NB4 (cell line): ENCODE measurements at regions not wholly inside any gene's neighbourhood (a gene's known extent, or its start where the extent isn't known, plus 50 kb on each side); places are given as distances from the start of the nearest gene placed in this dataset.

ENCODE experiments used
- DNase-seq: peaks from one replicate; pipeline ENCODE4 v3.0.0; 2010; ENCODE audit warnings: low read depth
- H3K4me3 ChIP-seq: one replicate; pipeline ENCODE4 v1.5.1; 2011; ENCODE audit warnings: mild to moderate bottlenecking, low read depth, low read length, moderate library complexity
- MAX ChIP-seq: IDR thresholded peaks from 2 replicates; pipeline ENCODE4 v1.6.1; 2011; ENCODE audit warnings: low read depth, low read length
- MYC ChIP-seq: IDR thresholded peaks from 2 replicates; pipeline ENCODE4 v1.6.1; 2011; ENCODE audit warnings: low read depth, low read length
- POLR2A ChIP-seq: IDR thresholded peaks from 2 replicates; pipeline ENCODE4 v1.6.1; 2011; ENCODE audit warnings: mild to moderate bottlenecking; ENCODE audit not compliant: insufficient read length; ENCODE audit errors: extremely low read depth
- TF ChIP-seq, protein P1 (sequence below): IDR thresholded peaks from one replicate; pipeline ENCODE4 v1.5.1; 2012; ENCODE audit warnings: low read depth, low read length

DNA sequence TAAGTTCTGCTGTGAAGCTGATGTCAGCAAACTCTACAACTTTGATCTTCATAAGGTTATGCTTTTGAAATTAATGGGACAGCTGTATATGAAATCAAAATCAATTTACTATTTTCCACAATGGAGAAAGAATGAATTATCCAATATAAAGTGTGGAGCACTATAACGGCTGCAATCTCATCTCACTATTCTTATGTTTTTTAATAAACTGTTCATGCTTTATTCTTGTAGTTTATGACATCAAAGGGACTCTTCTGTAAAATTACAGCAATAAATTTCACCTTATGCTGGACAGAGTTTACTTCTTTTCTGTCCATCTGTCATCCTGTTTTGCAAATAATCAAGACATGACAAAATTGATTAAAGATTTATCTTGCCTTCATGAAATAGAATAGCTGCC lies 192.5 kb downstream of the TECRL start:
- TF ChIP-seq, protein P1, sequence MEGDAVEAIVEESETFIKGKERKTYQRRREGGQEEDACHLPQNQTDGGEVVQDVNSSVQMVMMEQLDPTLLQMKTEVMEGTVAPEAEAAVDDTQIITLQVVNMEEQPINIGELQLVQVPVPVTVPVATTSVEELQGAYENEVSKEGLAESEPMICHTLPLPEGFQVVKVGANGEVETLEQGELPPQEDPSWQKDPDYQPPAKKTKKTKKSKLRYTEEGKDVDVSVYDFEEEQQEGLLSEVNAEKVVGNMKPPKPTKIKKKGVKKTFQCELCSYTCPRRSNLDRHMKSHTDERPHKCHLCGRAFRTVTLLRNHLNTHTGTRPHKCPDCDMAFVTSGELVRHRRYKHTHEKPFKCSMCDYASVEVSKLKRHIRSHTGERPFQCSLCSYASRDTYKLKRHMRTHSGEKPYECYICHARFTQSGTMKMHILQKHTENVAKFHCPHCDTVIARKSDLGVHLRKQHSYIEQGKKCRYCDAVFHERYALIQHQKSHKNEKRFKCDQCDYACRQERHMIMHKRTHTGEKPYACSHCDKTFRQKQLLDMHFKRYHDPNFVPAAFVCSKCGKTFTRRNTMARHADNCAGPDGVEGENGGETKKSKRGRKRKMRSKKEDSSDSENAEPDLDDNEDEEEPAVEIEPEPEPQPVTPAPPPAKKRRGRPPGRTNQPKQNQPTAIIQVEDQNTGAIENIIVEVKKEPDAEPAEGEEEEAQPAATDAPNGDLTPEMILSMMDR, result no peak
- TF ChIP-seq MAX (no peak), POLR2A (no peak), MYC (no peak)
- H3K4me3 ChIP-seq, result no peak overlapping the region
- DNase-seq, result no peak

DNA sequence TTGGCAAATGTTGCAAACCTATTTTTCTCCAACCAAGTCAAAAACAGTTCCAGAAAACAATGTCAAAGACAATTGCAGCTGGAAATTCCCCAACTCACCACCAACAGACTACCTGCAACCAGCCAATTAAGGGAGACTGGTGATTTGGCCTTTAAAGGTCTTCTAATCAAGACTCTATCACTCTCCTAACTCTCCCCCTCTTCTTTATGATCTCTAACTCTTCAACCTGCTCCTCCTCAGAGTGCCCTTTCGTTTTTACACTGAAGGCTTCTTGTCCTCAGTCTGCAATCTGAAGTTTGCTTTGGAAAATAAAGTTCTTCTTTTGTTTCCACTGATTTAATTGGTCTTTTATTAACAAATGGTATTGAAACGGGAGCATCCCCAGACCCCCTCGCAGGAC lies 203.9 kb downstream of the TECRL start:
- DNase-seq, result no peak
- TF ChIP-seq, protein P1, result no peak
- TF ChIP-seq MYC (no peak), MAX (no peak), POLR2A (no peak)

DNA sequence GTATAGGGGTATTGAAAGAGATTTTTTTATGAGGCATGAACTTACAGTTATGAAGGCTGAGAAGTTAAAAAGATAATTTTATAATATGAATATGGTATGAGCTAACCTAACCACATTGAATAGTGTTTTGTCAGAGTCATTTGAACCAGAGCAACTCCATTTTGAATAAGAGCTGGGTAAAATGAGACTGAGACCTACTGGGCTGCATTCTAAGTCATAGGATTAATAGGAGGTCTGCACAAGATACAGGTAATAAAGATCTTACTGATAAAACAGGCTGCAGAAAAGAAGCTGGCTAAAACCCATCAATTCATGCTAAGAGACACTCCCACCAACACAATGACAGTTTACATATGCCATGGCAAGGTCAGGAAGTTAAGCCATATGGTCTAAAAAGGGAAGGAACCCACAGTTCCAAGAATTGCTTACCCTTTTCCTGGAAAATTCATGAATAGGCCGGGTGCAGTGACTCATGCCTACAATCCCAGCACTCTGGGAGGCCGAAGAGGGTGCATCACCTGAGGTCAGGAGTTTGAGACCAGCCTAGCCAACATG lies 209.2 kb downstream of the TECRL start:
- no peak for DNase-seq

More for the DNA sequence above, 203.9 kb downstream of the TECRL start:
- H3K4me3 ChIP-seq, result no peak overlapping the region

GRCh38 chr4:64195582-64195981 lies 213.7 kb downstream of the TECRL start:
- TF ChIP-seq POLR2A, result no peak
- TF ChIP-seq MYC, result no peak
- TF ChIP-seq, protein P1, result no peak
- no peak for TF ChIP-seq MAX
- no peak for DNase-seq
- no peak overlapping the region for H3K4me3 ChIP-seq

More for the DNA sequence above, 209.2 kb downstream of the TECRL start:
- no peak overlapping the region for H3K4me3 ChIP-seq
- TF ChIP-seq MAX, result no peak
- TF ChIP-seq, protein P1, result no peak
- TF ChIP-seq MYC, result no peak
- no peak for TF ChIP-seq POLR2A

DNA sequence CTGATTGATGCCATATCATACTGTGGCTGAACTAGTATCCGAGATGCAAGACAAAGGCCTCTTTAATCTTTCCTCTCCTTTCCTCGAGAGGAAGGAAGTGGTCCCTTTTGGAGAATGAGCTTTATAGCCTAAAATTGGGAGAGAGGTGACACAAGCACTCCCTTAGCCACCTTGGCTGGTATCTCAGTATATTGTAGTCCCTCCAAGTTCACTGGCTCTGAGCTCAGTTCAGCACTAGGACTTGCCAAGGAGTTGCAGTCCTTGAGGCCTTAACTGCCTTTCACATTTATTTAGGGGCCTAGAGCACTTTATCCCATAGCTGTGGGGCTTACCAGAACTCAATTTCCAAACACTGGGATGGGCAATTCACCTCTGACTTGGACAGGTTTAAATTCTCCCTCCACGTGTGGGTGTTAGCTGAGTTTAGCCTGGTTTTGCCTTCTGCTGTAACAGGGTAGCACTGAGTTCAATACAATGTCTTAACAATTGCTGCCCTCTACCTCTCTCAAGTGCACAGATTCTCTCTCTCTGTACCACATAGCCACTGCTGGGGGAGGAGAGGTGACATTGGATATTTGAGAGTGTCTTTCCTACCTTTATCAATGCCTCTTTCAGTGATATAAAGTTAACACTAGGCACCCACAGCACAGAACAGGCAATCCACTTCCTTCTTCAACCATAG lies 216.4 kb downstream of the TECRL start:
- H3K4me3 ChIP-seq, result no peak overlapping the region
- TF ChIP-seq MYC (no peak), POLR2A (no peak), MAX (no peak)
- TF ChIP-seq, protein P1, result no peak
- no peak for DNase-seq
